ENCODE measurements at regions not wholly inside any gene's neighbourhood (a gene's known extent, or its start where the extent isn't known, plus 50 kb on each side); places are given as distances from the start of the nearest gene placed in this dataset.

- DNase-seq = no peak
Observed at GRCh38 chr11:31997955-31998354, 92.9 kb upstream of the RCN1 start.

DNA sequence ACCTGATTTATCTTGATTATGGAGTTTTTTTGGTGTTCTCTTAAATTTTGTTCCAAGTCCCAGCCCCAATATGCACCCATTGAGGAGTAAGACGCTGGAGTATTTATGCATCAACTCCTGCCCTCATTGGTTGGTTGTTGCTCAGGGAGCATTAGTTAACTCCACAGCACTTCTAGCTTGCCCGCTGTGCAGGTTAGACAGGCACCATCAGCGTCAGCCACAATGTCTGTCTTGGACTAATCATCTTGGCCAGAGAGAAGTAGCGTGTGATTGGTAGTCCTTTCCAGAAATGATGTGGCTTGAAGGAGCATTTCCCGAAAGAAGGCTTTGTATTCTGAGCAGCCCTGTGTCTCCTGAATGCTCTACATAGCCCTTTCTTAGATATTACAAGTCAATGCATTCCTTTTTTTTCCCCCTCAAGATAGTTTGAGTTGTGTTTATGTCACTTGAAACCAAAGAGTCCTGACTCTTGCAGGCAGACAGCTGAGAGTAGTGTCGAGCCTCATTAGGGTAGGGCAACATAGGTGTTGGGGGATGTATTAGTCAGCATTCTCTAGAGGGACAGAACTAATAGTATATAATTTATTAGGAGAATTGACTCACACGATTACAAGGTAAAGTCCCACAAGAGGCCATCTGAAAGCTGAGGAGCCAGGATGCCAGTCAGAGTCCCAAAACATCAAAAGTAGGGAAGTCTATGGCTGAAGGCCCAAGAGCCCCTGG lies 94.6 kb upstream of the RCN1 start:
- DNase-seq = no peak

DNA sequence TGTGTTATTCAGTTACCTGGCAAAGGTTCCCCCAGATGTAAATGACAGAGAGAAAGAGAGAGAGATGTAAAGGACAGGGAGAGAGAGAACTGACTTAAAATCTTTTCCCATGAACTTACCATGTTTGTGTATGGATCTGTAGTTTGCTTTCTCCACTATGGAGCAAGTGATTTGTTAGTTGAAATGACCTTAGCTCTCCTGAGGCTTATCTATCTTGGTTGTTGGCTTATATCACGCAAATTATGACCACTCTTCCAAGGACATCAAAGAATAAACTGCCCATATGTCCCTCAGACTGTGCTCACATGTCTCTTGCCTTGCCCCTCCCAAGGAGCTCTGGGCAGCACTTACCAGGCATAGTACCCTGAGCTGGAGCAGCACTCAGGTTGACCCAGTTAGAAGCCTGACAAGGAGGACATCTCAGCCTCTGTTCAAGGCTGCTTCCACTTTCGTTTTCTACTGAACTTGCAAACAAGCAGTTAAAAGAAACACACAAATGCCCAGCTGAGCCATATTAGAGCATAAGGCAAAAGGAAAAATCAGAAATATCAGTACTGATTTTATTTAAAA lies 95.3 kb upstream of the RCN1 start:
- DNase-seq = no peak

DNA sequence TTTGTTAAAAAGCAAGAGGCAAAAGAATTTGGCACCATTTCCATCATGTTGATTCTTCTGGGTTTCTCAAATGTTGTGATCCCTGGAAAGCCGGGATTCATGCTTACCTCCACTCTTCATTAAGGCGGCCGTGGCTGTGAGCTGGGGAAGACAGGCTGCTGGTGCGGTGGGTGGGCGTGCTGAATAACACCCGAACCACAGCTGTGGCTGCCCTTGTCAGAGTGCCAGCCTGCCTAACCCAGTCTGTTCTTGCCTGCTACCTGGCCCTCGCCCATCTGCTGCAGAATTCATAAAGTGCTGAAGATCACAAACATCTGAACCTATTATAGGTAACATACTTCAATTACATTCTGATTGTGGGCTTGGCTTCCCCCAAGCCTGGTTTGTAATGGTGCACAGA lies 95.8 kb upstream of the RCN1 start:
- no peak for DNase-seq

- no peak for DNase-seq
Observed at GRCh38 chr11:31987118-31988005, 103.5 kb upstream of the RCN1 start.

DNA sequence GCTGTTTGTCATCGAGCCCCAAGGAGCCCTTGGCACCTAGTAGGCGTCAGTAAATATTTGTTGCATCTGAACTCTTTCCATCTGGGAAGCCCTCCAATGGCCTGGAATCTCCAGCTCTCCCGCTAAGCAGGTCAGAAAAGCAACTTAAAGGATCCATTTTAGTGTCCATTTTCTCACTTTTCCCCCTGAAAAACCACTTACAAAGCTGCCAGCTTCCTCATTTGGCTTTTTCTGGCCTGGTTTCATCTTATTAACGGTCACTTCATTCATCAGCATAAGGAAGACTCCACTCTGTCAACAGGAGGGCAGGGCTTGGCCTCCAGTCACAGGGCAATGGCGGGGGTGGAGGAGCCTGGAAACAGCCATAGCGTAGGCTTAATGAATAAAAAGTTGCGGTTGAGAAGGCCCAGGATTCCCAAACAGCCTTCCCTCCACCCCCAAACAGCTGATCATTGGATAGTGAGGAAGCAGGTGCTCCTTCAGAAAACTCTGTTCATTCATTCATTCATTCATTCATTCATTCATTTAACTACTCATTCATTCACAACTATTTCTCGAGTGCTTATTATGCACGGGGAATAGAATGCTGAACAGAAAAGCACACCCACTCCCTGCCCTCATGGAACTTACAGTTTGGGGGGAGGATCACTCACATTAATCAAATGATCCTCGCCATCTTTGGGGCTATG lies 104.5 kb upstream of the RCN1 start:
- no peak for DNase-seq

DNA sequence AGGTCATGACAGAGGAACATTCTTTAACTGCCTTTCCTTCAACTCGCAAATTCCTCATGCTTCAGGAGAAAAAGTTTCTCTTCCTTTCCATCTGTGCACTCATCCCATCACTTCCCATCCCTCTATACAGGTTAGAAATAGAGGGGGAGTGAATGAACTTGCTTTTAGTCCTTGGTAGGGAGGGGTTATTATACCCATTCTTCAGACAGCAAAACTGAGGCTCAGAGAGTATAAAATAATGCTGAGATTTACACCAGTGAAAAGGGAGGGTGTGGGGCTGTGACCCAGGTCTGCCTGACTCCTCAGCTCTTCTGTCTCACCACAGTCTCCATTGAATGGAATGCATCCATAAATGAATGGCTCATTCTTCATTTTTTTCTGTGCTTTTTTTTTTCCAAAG lies 109.4 kb upstream of the RCN1 start:
- no peak for DNase-seq

GRCh38 chr11:31977343-31977742 lies 113.5 kb upstream of the RCN1 start:
- DNase-seq = no peak

DNA sequence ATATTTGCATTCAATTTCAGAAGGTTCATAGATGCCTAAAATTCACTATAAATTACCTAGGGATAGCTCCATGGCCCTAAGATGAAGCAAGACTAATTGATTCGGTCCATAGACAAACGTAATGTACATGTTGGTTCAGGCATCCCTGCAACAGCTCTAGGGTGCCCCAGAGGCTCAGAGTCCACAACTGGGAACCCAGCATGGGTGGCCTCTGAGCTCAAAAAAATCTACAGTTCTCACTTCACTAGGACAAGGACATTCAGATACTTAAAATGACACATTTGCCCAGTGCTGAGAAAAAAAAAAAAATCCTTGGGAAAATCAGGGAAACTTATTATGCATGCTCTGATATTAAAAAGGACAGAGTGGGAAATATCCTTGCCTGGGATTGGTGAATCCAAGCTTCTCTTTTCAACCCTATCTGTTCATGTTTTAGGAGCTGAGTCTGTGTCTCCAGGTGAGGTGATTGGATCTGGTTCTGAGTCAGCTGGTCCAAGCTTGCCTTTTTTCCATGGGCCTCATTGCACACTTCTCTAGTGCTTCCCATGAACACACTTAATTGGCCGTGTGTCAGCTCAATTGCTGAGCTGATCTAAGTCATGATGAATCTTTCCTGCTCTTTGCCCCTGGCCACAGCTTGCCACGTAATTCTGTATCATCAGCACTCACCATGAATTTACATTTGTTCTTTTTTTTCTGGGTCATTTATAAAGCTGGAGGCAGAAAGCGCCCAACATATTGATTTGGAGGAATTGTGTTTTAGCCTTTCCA lies 116.3 kb upstream of the RCN1 start:
- DNase-seq = no peak

DNA sequence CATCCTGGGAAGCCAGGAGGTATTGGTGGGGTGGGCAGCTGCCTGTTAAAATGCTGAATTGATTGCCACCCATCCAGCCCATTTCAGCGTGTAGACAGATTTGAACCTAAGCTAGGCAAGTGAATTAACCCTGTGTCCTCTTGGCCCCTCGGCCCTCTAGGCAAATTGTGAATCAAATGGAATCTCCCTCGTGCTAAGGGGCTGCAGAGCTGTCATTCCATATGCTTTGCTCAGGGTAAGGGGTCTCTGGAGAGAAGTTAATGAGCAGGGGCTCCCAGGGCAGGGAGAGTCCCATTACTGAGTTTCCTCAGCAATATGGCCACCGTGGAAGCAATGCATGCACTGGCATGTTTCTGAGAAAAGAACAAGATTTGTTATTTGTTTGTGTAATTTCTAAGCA lies 117.7 kb upstream of the RCN1 start:
- DNase-seq = no peak

DNA sequence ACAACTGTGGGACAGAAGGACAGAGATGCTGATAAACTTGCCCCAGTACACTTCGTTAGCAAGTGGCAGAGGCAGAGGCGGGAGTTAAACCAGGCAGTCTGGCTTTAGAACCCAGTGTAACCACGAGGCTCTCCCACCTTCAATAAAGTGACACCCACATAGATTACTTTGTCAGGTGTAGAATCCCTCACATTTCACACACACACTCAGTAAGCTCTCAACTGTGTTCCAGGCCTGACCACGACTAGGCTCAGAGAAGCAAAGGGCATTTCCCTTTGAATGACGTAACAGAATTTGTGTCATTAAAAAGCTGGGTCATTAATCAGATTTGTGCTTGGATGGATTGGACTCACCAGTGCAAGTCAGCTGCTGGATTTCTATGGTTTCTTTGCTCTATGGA lies 118.3 kb upstream of the RCN1 start:
- no peak for DNase-seq

GRCh38 chr11:31969359-31969702 lies 121.5 kb upstream of the RCN1 start:
- DNase-seq = no peak

- no peak for DNase-seq
Observed at GRCh38 chr11:31968461-31969358, 122.2 kb upstream of the RCN1 start.

DNA sequence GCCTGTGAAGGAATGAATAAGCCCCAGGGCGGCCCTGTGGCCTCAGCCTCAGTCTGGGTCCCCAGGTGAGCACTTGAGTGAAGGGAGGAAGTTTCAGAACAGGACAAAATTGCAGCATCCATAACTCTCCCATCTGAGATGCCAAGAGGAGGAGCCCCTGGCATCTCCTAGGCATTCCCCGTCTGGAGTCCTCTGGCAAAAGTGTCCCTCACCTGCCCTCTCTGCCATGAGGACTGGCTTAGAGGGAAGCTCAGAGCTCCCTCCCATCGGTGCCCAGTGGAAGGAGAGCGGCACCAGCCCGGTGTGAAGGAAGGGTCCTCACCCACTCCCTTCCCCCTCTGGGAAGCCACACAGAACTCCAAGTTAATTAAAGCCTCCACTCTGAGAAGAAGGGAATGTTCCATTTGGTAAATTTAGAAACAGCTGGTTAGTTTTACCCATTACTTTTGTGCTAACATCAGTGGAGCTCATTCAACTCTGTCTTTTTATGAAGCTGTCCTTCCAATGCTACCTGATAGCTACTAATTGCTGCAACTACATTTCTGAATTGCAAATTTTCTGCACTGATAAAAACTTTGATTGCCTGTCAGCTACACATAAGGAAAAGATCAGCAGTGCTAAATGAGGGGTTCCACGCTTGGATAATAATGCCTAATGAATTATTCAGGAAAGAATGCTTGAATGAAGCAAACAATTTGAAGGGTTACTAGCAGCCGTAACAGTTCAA lies 123.3 kb upstream of the RCN1 start:
- DNase-seq = no peak

DNA sequence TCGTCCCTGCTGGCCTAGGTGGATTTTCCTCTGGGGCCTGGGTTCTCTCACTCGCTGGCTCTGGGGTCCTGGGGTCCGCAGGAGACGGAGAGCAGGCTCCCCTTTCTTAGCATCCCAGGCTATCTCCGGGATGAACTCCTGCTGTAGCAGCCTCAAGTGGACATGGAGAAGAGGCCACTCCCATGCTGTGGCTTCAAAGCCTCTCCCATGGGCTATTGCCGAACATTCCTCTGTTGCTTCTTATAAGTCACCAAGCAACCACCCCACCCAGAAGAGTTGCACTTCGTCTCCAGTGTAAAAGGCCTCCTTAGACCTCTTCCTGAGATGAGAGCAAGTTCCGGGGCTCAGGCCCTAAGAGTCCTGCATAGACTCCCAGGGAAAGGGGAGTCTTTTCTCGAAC lies 124.0 kb upstream of the RCN1 start:
- no peak for DNase-seq

DNA sequence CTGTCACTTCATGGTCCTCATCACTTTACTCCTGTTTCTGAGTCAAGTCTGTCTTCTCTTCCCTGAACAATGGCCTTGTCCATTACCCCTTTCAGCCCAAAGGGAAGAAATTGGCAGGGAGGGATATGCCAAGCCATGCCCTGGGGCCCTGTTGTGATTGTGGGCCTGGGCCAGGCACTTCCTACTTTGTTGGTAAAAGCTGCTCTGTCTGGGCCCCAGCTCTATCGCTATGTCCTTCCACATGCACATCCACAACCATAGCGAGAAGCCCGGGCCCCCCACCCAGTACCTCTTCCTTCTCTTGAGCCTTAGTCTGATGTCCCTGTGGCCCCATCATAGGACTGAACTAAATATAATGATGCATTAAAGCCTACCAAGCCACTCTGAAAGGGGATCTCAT lies 126.7 kb upstream of the RCN1 start:
- DNase-seq = no peak

DNA sequence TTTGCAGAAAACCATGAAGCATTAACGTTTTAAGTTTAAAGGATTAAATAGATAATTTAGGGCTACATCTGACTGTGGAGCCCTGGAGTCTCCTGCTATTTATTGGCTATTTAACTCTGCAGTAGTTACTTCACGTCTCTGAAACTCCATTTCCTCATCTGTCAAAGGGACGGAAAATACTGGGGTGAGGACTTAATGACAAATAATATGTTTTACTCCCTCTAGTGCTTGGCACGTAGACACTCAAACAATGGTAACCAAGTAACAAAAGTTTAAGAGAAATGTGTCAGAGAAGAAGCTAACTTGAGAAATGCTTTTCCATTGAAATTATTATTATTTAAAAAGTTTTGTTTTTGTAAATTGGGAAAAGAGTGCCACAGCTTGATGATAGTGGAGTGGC lies 130.7 kb upstream of the RCN1 start:
- no peak for DNase-seq

GRCh38 chr11:31959716-31960115 lies 131.2 kb upstream of the RCN1 start:
- no peak for DNase-seq

DNA sequence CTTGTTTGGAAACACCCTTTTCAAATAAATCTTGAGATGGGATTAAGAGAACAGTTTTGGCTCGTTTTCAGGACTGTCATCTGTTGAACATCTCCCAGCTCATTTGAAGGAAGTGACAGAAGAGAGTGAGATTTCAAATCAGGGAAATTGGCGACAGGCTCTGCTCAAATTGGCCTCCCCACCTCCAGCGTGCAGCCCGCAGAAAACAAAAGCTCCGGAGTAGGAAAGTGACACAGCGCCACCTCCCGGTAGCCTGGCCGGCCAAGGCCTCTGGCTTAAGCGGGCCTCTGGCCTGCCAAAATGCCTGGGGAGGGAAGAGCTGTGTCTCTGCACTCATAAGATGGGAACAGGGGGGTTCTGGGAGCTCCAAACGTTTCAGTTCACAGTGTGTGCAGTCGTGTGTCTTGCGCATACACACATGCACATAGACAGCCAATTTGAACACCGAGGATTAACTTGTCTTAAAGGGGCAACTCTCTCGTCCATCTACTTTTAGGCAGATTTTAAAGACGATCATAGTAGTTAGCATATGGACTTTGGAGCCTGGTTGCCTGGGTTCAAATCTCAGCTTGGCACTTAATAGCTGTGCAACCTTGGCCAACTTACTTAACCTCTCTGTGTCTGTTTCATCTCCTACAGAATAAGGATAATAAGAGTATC lies 132.7 kb upstream of the RCN1 start:
- DNase-seq = peak; percentile 5 to 72

- no peak for DNase-seq
Observed at GRCh38 chr11:31957674-31958073, 133.2 kb upstream of the RCN1 start.

Measured in inflammatory macrophage treated with lipopolysaccharide for 1 hour (primary cell).